ENCODE measurements at regions not wholly inside any gene's neighbourhood (a gene's known extent, or its start where the extent isn't known, plus 50 kb on each side); places are given as distances from the start of the nearest gene placed in this dataset.

DNA sequence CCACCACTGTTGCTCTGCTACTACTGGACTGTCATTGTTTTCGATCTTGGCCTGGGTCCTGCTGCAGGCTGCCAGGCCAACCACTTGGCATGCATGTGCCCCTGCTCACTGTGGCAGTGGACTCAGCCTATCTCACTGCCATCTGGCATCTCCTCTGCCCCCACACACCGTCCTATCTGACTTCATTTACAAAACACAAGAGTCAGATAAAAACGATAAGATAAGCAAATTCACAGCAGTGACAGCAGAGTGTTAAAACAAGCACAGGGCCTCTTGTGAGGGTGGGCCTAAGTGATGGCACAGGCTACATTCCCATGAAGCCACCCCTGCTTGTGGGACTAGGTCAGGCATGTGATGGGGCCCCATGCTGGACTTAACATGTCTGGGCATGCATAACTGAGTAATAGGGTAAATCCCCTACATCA, 68.1 kb downstream of the CRYGS start:
- Mint-ChIP-seq H3K36me3 (ENCODE audit: insufficient read depth in 1 of 3, low read depth in 3 of 3) (no peaks in the 10 kb centered on the region), H3K4me3 (no peak overlapping the region), H3K9me3 (no peaks in the 10 kb centered on the region), H3K27me3 (ENCODE audit: low read depth) (peaks cover 22% of the 10 kb centered on the region), H3K4me1 (peaks cover 2 to 3% of the 10 kb centered on the region in 2 experiments; a peak in 2 of 4 replicates), H3K27ac (peak overlapping the region in 2 of 3 experiments; percentile 46 to 77; a peak in 1 of 7 replicates)
- Histone ChIP-seq H2BK15ac (ENCODE audit: low read depth, low read length) (no peak overlapping the region), H3K9me3 (ENCODE audit: control insufficient read depth, low read depth, low read length) (no peaks in the 10 kb centered on the region), H3K79me1 (ENCODE audit: insufficient read depth, low read depth, low read length, poor library complexity, severe bottlenecking) (no peaks in the 10 kb centered on the region), H3K4me2 (ENCODE audit: insufficient read depth, insufficient read length, low read length) (no peak overlapping the region), H4K8ac (replicated peaks; ENCODE audit: insufficient read length, low read depth, low read length) (no peak overlapping the region), H2BK120ac (ENCODE audit: low read depth, low read length, poor library complexity, severe bottlenecking) (no peak overlapping the region), H4K91ac (ENCODE audit: insufficient read length, low read depth, low read length) (no peak overlapping the region), H4K20me1 (ENCODE audit: control insufficient read depth, insufficient read depth, insufficient read length) (no peaks in the 10 kb centered on the region), H3K4me1 (ENCODE audit: insufficient read depth, low read length) (no peaks in the 10 kb centered on the region), H3K27ac (ENCODE audit: insufficient read length, low read depth, low read length) (no peak overlapping the region), H2BK20ac (ENCODE audit: low read depth, low read length, poor library complexity, severe bottlenecking) (no peak overlapping the region), H3K9ac (ENCODE audit: extremely low read depth, insufficient read length, low read length) (no peak overlapping the region), H3K14ac (ENCODE audit: insufficient read depth, low read length) (no peak overlapping the region), H2AFZ (ENCODE audit: low read length) (no peak overlapping the region), H3K23ac (ENCODE audit: insufficient read length, low read depth, low read length) (no peak overlapping the region), H4K5ac (ENCODE audit: insufficient read length, low read depth, low read length) (no peak overlapping the region), H3K18ac (ENCODE audit: insufficient read length, low read depth, low read length) (no peak overlapping the region), H3K23me2 (ENCODE audit: insufficient read length, low read depth, low read length, poor library complexity, severe bottlenecking) (no peaks in the 10 kb centered on the region), H3K4ac (ENCODE audit: low read depth, low read length) (no peak overlapping the region), H2BK12ac (ENCODE audit: insufficient read length, low read depth, low read length) (no peak overlapping the region), H2BK5ac (ENCODE audit: insufficient read length, low read length) (no peak overlapping the region), H3T11ph (ENCODE audit: low read length) (no peak overlapping the region), H3K79me2 (ENCODE audit: insufficient read depth, low read length) (no peaks in the 10 kb centered on the region), H2AK5ac (ENCODE audit: insufficient read length, low read length) (no peak overlapping the region), H3K27me3 (ENCODE audit: insufficient read depth, low read length) (no peaks in the 10 kb centered on the region), H3K56ac (ENCODE audit: insufficient read length, low read depth, low read length) (no peak overlapping the region)
- no CpG with 5 or more reads among the region's 3 CpGs for WGBS (ENCODE audit: extremely low coverage, insufficient read length, low lambda C conversion rate)
- TF ChIP-seq, protein P1, sequence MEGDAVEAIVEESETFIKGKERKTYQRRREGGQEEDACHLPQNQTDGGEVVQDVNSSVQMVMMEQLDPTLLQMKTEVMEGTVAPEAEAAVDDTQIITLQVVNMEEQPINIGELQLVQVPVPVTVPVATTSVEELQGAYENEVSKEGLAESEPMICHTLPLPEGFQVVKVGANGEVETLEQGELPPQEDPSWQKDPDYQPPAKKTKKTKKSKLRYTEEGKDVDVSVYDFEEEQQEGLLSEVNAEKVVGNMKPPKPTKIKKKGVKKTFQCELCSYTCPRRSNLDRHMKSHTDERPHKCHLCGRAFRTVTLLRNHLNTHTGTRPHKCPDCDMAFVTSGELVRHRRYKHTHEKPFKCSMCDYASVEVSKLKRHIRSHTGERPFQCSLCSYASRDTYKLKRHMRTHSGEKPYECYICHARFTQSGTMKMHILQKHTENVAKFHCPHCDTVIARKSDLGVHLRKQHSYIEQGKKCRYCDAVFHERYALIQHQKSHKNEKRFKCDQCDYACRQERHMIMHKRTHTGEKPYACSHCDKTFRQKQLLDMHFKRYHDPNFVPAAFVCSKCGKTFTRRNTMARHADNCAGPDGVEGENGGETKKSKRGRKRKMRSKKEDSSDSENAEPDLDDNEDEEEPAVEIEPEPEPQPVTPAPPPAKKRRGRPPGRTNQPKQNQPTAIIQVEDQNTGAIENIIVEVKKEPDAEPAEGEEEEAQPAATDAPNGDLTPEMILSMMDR (conservative IDR thresholded peaks at IDR 0.05) = no peak
- no peak for DNase-seq

Data from H9 (cell line).